Pulmonary artery endothelial cell (primary cell): ENCODE measurements at regions not wholly inside any gene's neighbourhood (a gene's known extent, or its start where the extent isn't known, plus 50 kb on each side); places are given as distances from the start of the nearest gene placed in this dataset.

Source experiments
- DNase-seq: peaks from one replicate; pipeline ENCODE4 v3.0.0-alpha.2; 2011; ENCODE audit warnings: low read depth, low spot score

DNA sequence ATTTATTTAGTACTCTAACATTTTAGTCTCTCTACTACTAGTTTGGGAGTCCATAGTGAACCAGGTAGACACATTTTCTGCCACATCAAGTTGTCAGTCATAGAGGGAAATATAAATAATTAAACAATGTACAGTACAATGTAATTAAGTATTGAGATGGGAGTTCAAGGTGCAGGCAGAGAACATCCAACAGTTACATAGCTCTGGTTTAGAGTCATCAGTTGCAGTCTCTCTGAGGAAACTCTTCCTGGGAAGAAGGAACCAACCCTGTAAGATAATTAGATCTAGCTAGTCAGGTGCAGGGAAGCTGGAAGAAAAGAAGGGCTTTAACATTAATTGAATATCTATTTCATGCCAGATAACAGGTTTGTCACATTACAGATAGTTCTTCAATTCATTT is 457.9 kb upstream of the DYNLRB2 start:
- no peak for DNase-seq

DNA sequence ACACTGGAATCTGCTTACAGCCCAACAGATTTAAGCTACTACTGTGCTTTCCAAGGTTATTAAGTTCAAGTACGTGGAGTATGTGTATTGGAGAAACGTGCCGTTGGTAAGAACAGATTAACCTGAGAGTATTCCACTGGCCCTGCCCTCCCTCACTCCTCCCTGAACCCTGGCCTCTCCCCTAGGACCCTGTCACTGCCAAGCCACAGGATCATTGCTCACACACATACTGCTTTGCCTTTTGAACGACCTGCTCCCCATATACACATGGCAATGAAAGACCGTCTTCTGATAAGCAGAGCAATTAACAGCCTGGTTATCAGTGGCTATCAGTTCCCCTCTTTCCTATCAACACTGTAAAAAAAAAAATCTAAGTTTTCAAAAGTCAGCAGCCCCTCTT is 458.9 kb upstream of the DYNLRB2 start:
- DNase-seq = no peak

GRCh38 chr16:80080287-80080851 is 460.4 kb upstream of the DYNLRB2 start:
- no peak for DNase-seq

GRCh38 chr16:80079072-80079471 is 461.7 kb upstream of the DYNLRB2 start:
- no peak for DNase-seq

- no peak for DNase-seq
These were observed 463.1 kb upstream of the DYNLRB2 start for GRCh38 chr16:80077696-80078095.

DNA sequence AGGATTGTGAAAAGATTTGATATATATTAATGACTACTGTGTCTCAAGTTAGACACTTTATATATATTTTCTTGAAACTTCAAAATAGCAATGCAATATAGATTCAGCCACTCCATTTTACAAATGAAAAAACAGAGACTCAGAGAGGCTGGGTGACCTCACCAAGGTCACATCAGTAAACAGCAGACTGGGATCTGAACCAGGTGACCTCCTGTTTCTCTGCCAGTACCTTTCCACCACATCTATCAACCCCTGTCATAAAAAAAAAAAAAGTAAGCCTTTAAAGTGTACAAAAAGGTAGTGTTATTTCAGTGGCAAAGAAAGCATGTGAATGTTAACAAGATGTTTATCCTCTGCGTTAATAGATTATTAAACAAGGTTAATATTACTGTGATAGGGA is 466.5 kb upstream of the DYNLRB2 start:
- no peak for DNase-seq

DNA sequence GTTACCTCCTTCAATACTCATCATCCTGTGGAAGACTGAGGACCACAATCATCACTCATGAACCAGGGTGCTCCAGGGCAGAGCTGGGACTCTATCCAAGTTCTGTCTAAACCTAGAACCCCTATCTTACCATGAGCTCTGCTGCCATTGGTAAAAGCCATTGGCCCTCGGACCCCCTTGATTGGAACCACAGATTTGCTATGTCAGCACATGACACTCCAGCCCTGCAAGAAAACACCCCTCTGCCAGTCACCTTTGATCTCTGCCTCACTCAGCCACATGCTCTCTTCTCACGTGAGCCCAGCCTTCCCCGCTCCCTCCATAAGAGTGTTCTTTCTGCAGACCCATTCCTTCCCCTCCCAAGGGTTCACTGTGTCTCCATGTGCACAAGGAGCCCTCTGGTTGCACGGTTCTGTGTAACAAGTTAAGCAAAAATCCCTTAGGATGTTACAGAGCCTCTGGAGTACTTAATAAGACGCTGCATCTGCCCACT is 468.8 kb upstream of the DYNLRB2 start:
- DNase-seq = no peak

GRCh38 chr16:80066805-80067580 is 466.5 kb upstream of the MAF start:
- DNase-seq = no peak

DNA sequence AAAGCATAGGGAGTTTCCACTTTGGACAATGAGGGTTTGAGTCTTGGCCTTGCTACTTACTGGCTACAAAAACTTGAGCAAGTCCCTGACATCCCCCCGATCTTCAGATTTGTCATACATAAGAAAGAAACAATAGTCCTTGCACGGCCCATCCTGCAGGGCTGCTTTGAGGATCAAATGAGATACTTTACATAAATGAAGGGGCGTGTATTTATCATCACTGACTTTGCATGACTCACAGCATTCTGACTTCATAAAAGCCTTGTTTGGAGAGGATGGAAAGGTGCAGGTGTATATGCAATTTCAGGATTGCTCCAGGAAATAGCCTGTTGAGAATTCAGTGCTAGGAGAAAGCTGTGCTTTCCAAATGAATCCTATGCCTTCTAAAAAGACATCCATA is 465.0 kb upstream of the MAF start:
- no peak for DNase-seq

GRCh38 chr16:80063713-80064069 is 463.2 kb upstream of the MAF start:
- no peak for DNase-seq

- DNase-seq = no peak
These were observed 462.6 kb upstream of the MAF start for GRCh38 chr16:80063031-80063712.

DNA sequence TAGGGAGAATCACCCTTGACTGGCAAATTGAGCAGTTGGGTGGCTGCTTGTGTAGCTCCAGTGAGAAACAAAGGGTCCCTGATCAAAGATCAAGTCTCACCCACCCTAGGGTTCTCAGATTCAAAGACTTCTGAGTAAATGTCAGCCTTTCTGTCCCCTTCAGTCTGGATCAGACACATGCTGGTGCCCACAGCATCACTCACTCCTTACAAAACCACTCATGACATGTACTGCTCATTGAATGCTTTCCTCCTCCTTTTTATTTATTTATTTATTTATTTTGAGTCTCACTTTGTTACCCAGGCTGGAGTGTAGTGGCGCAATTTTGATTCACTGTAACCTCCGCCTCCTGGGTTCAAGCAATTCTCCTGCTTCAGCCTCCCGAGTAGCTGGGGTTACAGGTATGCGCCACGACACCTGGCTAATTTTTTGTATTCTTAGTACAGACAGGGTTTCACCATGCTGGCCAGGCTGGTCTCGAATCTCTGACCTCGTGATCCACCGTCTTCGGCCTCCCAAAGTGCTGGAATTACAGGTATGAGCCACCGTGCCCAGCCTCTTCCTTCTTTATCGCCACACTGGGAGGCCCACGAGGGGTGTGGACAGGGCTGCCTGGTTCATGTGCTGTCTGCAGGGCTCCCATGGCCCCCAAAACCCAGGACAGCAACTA is 462.0 kb upstream of the MAF start:
- DNase-seq = no peak

GRCh38 chr16:80060470-80060869 is 459.9 kb upstream of the MAF start:
- no peak for DNase-seq

DNA sequence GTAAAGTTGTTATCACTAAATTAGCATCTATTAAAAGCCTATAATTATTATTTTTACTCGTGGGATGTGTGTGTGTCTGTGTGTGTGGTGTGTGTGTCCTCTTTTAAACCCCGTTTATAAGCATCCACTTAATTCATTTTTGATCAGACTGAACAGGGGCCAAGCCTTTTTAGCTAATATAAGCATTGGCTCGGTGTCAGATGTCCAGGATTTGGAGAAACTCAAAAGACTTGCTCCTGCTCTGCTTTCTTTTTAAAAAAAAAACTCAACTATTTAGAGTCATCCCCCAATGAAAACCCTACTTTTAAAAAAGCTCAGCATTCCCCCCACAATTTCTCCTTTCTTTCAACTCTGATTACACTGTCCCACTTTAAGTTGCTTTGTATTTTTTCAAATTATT is 459.3 kb upstream of the MAF start:
- DNase-seq = no peak

GRCh38 chr16:80058214-80058613 is 457.7 kb upstream of the MAF start:
- DNase-seq = no peak

DNA sequence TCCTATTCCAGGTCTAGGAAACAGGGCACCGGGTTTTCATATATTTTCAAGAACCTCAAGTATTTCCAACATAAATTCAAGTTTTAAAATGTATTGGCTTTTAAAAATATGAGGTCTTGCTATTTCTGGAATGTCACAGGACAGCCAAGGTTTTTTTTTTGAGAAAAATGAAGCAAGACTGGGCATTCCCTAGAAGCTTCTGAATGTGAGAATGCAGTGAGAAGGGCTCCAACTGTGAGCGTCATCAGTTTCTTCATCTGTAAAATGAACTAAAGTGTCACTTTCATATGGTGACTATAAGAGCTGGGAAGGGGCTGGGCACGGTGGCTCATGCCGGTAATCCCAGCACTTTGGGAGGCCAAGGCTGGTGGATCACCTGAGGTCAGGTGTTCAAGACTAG is 455.8 kb upstream of the MAF start:
- no peak for DNase-seq

- no peak for DNase-seq
These were observed 455.3 kb upstream of the MAF start for GRCh38 chr16:80055831-80056230.

- no peak for DNase-seq
These were observed 454.1 kb upstream of the MAF start for GRCh38 chr16:80054647-80055046.

GRCh38 chr16:80051040-80051439 is 450.5 kb upstream of the MAF start:
- no peak for DNase-seq

- no peak for DNase-seq
These were observed 447.7 kb upstream of the MAF start for GRCh38 chr16:80048250-80048649.

- no peak for DNase-seq
These were observed 447.3 kb upstream of the MAF start for GRCh38 chr16:80047842-80048241.

GRCh38 chr16:80046848-80047247 is 446.3 kb upstream of the MAF start:
- DNase-seq = no peak
